GM12878 (cell line): ENCODE measurements at regions not wholly inside any gene's neighbourhood (a gene's known extent, or its start where the extent isn't known, plus 50 kb on each side); places are given as distances from the start of the nearest gene placed in this dataset.

Source experiments
- ATAC-seq: fragments of 200-7000 bp; cut with Tn5 transposase; 3 replicates; pipeline ENCODE4 v1.9.1; 2020; ENCODE audit warnings: mild to moderate bottlenecking, moderate library complexity
- BruUV-seq: library from RNA; stranded (reverse); fragments of 400-500 nt; replicated peaks from 2 replicates; lab custom pipeline; 2021; lab: Mats Ljungman, UMichigan
- CTCF ChIA-PET: fragments of 300-600 bp; sonication (Branson Sonifier 250); formaldehyde crosslinking; extraction: SDS; loops from one replicate; lab custom pipeline; 2021; ENCODE audit warnings: inconsistent platforms; lab: Yijun Ruan, JAX
- POLR2A ChIA-PET: fragments of 350-600 bp; formaldehyde crosslinking; extraction: SDS; loops from one replicate; lab custom pipeline; 2021; ENCODE audit warnings: inconsistent platforms; lab: Charles Lee
- RAD21 ChIA-PET: fragments of 300-600 bp; sonication (Branson Sonifier 250); formaldehyde crosslinking; loops from one replicate; lab custom pipeline; 2023; ENCODE audit warnings: antibody characterized with exemption; ENCODE audit not compliant: unreplicated experiment; lab: Charles Lee
- SMC1A ChIA-PET: fragments of 300-600 bp; sonication (Branson Sonifier 250); formaldehyde crosslinking; loops from one replicate; lab custom pipeline; 2023; ENCODE audit not compliant: unreplicated experiment, uncharacterized antibody; lab: Charles Lee
- DNase-seq: peaks from one replicate; pipeline ENCODE4 v3.0.0-alpha.2; 2011; ENCODE audit warnings: low read depth, low spot score
- FAIRE-seq: peaks from 3 replicates; lab custom pipeline; 2011; peaks lifted over from hg19 to GRCh38; lab: Jason Lieb, UNC
- H2AFZ ChIP-seq: 2 replicates; pipeline ENCODE4 v1.6.0; 2011; ENCODE audit warnings: low read depth, low read length, control low read depth; ENCODE audit not compliant: control insufficient read depth
- H3K27ac ChIP-seq: 2 replicates; pipeline ENCODE4 v1.5.1; 2011; ENCODE audit warnings: control low read depth; ENCODE audit not compliant: control insufficient read depth, insufficient read depth
- H3K27me3 ChIP-seq, 2 experiments: replicated peaks in 1 of 2; 2 replicates each; pipeline versions ENCODE4 v1.6.0 to v1.6.1; 2011; ENCODE audit warnings: low read length in 1 of 2; ENCODE audit not compliant: control insufficient read depth in 2 of 2, insufficient read depth in 2 of 2
- H3K36me3 ChIP-seq, 2 experiments: 2 replicates each; pipeline ENCODE4 v1.5.1; 2011; ENCODE audit warnings: low read length in 1 of 2; ENCODE audit not compliant: control insufficient read depth in 2 of 2, insufficient read depth in 2 of 2
- H3K4me1 ChIP-seq: 2 replicates; pipeline ENCODE4 v1.6.1; 2011; ENCODE audit warnings: mild to moderate bottlenecking, low read length, moderate library complexity, mixed read lengths; ENCODE audit not compliant: control insufficient read depth, insufficient read depth
- H3K4me2 ChIP-seq: 2 replicates; pipeline ENCODE4 v1.6.0; 2011; ENCODE audit warnings: control low read depth; ENCODE audit not compliant: control insufficient read depth, insufficient read depth
- H3K4me3 ChIP-seq: fragments of 200-600 bp; sonication (generic); 2 replicates; pipeline ENCODE4 v1.5.1; 2016
- H3K79me2 ChIP-seq: 2 replicates; pipeline ENCODE4 v1.6.0; 2011; ENCODE audit warnings: low read length; ENCODE audit not compliant: control insufficient read depth, insufficient read depth
- H3K9ac ChIP-seq: 2 replicates; pipeline ENCODE4 v1.8.0; 2011; ENCODE audit warnings: low read length, control low read depth, mixed read lengths; ENCODE audit not compliant: control insufficient read depth, insufficient read depth
- H3K9me3 ChIP-seq: replicated peaks from 3 replicates; pipeline ENCODE4 v1.5.1; 2011; ENCODE audit warnings: mild to moderate bottlenecking, low read length; ENCODE audit not compliant: control insufficient read depth, insufficient read depth
- H4K20me1 ChIP-seq: 2 replicates; pipeline ENCODE4 v1.6.0; 2011; ENCODE audit not compliant: control insufficient read depth, insufficient read depth
- ASH2L ChIP-seq: fragments of 300-600, 200-600 bp; sonication (generic); IDR thresholded peaks from 2 replicates; pipeline ENCODE4 v1.6.1; 2017; ENCODE audit warnings: low read depth, mild to moderate bottlenecking, borderline replicate concordance
- BACH1 ChIP-seq: fragments of 450-650 bp; IDR thresholded peaks from 2 replicates; pipeline ENCODE4 v1.6.1; 2017; ENCODE audit warnings: mild to moderate bottlenecking, borderline replicate concordance
- BHLHE40 ChIP-seq, 2 experiments: fragments of 450-650 bp in 1 of 2; IDR thresholded peaks; 2 replicates each; pipeline ENCODE4 v1.6.1; 2011 to 2017; ENCODE audit warnings: low read depth in 2 of 2, borderline replicate concordance in 1 of 2, improper control_type of control experiment in 1 of 2, low read length in 1 of 2, mild to moderate bottlenecking in 1 of 2
- CEBPB ChIP-seq, 2 experiments: fragments of 150-350 bp in 1 of 2; IDR thresholded peaks; 2 replicates each; pipeline ENCODE4 v1.6.1; 2012 to 2014; ENCODE audit warnings: low read depth in 2 of 2, low read length in 2 of 2, borderline replicate concordance in 1 of 2, inconsistent platforms in 1 of 2
- CHD1 ChIP-seq: IDR thresholded peaks from 2 replicates; pipeline ENCODE4 v1.6.1; 2012; ENCODE audit warnings: low read depth, low read length, improper control_type of control experiment
- EGR1 ChIP-seq, 2 experiments: IDR thresholded peaks; 1 replicate in 1 of 2; 2 replicates in 1 of 2; pipeline ENCODE4 v1.6.1; 2011 to 2012; ENCODE audit warnings: low read depth in 2 of 2, low read length in 2 of 2, borderline replicate concordance in 1 of 2, mild to moderate bottlenecking in 1 of 2, moderate library complexity in 1 of 2
- ESRRA ChIP-seq: IDR thresholded peaks from 2 replicates; pipeline ENCODE4 v1.6.1; 2012; ENCODE audit warnings: mild to moderate bottlenecking, low read length, improper control_type of control experiment
- MTA3 ChIP-seq: IDR thresholded peaks from 2 replicates; pipeline ENCODE4 v1.6.1; 2012; ENCODE audit warnings: low read length, inconsistent platforms, borderline replicate concordance
- NR2F1 ChIP-seq: fragments of 450-650 bp; conservative IDR thresholded peaks from 2 replicates; pipeline ENCODE4 v1.6.1; 2017; ENCODE audit warnings: mild to moderate bottlenecking
- RBBP5 ChIP-seq: fragments of 200-600 bp; sonication (generic); conservative IDR thresholded peaks from 2 replicates; pipeline ENCODE4 v1.6.1; 2016
- TAF1 ChIP-seq: IDR thresholded peaks from 2 replicates; pipeline ENCODE4 v1.6.1; 2011; ENCODE audit warnings: mild to moderate bottlenecking, low read depth, low read length, borderline replicate concordance
- TCF7 ChIP-seq: IDR thresholded peaks from 2 replicates; pipeline ENCODE4 v1.6.1; 2014; ENCODE audit warnings: antibody characterized with exemption, borderline replicate concordance
- WGBS: methylation state at CpG from one replicate; pipeline ENCODE4 v1.1.6; 2016; ENCODE audit warnings: low lambda C conversion rate; ENCODE audit not compliant: insufficient replicate concordance, insufficient coverage; ENCODE audit errors: missing lambda C conversion rate; 5-methylcytosine and 5-hydroxymethylcytosine counted together
- in situ Hi-C: fragments of 300-500 bp; cut with MboI; formaldehyde crosslinking; loops from 9 replicates; pipeline ENCODE4 v1.14.3; 2018; ENCODE audit warnings: mixed read lengths
- intact Hi-C: fragments of 100-400 bp; cut with micrococcal nuclease; formaldehyde crosslinking; loops from one replicate; pipeline ENCODE4 v1.14.2; 2022; ENCODE audit not compliant: unreplicated experiment
- TF ChIP-seq, protein P1 (sequence below): fragments of 450-650 bp; IDR thresholded peaks from 2 replicates; pipeline ENCODE4 v1.6.1; 2017; ENCODE audit warnings: mild to moderate bottlenecking
- TF ChIP-seq, protein P2 (sequence below): fragments of 450-650 bp; IDR thresholded peaks from 2 replicates; pipeline ENCODE4 v1.6.1; 2016; ENCODE audit warnings: mild to moderate bottlenecking
- TF ChIP-seq, protein P3 (sequence below): fragments of 150-350 bp; IDR thresholded peaks from 2 replicates; pipeline ENCODE4 v1.6.1; 2014; ENCODE audit warnings: mild to moderate bottlenecking, low read depth, low read length

DNA sequence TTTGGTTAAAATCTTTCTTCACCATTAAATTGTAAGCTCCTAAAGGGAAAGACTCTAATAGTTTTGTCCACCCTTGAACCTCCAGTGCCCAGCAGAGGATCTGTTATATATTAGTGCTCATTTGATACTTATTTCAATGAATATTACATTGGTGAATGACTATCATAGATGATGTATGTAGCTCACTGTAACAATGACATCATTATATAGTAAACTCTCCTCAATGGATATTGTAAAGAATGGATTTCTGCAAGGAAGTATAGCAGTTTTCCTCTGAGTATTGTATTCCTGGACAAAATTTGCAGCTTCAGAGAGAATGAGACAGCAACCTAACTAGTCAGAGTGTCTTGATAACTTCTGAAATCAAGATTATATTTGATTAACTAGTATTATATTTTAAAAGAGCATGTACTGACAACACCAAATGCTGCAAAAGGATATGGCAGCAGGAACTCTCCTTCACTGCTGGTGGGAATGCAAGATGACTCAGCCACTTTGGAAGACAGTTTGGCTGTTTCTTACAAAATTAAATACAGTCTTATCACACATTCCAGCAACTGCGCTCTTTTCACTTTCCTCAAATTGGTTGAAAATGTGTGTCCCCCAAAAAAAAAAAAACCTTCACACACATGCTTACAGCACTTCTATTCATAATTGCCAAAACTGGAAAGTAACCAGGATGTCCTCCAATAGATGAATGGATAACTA, 189.8 kb upstream of the OPRM1 start:
- WGBS, result 7% methylated on average over 1 of the region's 1 CpG
- no peaks in the 10 kb centered on the region for H3K79me2 ChIP-seq
- no peak for ATAC-seq
- no peak overlapping the region for H3K4me2 ChIP-seq
- in situ Hi-C loops (no loop called here), intact Hi-C loops (no loop called here)
- no TSS peak for BruUV-seq
- ChIA-PET SMC1A (interaction anchor here (0.6 kb wide), 1 partner anchor 160 kb away, joined by 3 read pairs; no protein-coding TSS in a partner anchor), POLR2A (no interaction called here), RAD21 (no interaction called here), CTCF (interaction anchor here (0.6 to 1.6 kb wide), 3 partner anchors 20 to 242 kb away, joined by 3 read pairs; no protein-coding TSS in a partner anchor)
- no peaks in the 10 kb centered on the region for H3K27me3 ChIP-seq
- FAIRE-seq, result no peak
- no peaks in the 10 kb centered on the region for H3K4me1 ChIP-seq
- H3K4me3 ChIP-seq, result no peak overlapping the region
- no peak overlapping the region for H2AFZ ChIP-seq
- no peaks in the 10 kb centered on the region for H3K36me3 ChIP-seq
- H4K20me1 ChIP-seq, result no peaks in the 10 kb centered on the region
- DNase-seq, result no peak
- no peak for TF ChIP-seq RBBP5
- TF ChIP-seq CHD1, result no peak
- TF ChIP-seq NR2F1, result no peak
- TF ChIP-seq, protein P1, sequence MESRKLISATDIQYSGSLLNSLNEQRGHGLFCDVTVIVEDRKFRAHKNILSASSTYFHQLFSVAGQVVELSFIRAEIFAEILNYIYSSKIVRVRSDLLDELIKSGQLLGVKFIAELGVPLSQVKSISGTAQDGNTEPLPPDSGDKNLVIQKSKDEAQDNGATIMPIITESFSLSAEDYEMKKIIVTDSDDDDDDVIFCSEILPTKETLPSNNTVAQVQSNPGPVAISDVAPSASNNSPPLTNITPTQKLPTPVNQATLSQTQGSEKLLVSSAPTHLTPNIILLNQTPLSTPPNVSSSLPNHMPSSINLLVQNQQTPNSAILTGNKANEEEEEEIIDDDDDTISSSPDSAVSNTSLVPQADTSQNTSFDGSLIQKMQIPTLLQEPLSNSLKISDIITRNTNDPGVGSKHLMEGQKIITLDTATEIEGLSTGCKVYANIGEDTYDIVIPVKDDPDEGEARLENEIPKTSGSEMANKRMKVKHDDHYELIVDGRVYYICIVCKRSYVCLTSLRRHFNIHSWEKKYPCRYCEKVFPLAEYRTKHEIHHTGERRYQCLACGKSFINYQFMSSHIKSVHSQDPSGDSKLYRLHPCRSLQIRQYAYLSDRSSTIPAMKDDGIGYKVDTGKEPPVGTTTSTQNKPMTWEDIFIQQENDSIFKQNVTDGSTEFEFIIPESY, result no peak
- TF ChIP-seq BACH1, result no peak
- no peak for TF ChIP-seq TAF1
- TF ChIP-seq EGR1 (IDR thresholded peaks at IDR 0.05; ENCODE audit: borderline replicate concordance in 1 of 2, low read depth in 2 of 2, low read length in 2 of 2), result no peak
- TF ChIP-seq TCF7, result no peak
- no peak for TF ChIP-seq MTA3
- TF ChIP-seq, protein P2, sequence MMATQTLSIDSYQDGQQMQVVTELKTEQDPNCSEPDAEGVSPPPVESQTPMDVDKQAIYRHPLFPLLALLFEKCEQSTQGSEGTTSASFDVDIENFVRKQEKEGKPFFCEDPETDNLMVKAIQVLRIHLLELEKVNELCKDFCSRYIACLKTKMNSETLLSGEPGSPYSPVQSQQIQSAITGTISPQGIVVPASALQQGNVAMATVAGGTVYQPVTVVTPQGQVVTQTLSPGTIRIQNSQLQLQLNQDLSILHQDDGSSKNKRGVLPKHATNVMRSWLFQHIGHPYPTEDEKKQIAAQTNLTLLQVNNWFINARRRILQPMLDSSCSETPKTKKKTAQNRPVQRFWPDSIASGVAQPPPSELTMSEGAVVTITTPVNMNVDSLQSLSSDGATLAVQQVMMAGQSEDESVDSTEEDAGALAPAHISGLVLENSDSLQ, result no peak
- no peak for TF ChIP-seq BHLHE40 (IDR thresholded peaks at IDR 0.05; ENCODE audit: borderline replicate concordance in 1 of 2, low read depth in 2 of 2, low read length in 1 of 2)
- no peak for TF ChIP-seq ESRRA
- no peak for TF ChIP-seq ASH2L
- TF ChIP-seq CEBPB (IDR thresholded peaks at IDR 0.05; ENCODE audit: borderline replicate concordance in 1 of 2, low read depth in 2 of 2, low read length in 2 of 2), result no peak
- TF ChIP-seq, protein P3, sequence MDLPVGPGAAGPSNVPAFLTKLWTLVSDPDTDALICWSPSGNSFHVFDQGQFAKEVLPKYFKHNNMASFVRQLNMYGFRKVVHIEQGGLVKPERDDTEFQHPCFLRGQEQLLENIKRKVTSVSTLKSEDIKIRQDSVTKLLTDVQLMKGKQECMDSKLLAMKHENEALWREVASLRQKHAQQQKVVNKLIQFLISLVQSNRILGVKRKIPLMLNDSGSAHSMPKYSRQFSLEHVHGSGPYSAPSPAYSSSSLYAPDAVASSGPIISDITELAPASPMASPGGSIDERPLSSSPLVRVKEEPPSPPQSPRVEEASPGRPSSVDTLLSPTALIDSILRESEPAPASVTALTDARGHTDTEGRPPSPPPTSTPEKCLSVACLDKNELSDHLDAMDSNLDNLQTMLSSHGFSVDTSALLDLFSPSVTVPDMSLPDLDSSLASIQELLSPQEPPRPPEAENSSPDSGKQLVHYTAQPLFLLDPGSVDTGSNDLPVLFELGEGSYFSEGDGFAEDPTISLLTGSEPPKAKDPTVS, result no peak
- no peak overlapping the region for H3K27ac ChIP-seq
- no peaks in the 10 kb centered on the region for H3K9me3 ChIP-seq
- H3K9ac ChIP-seq, result no peak overlapping the region
